Iris pigment epithelial cell (primary cell): ENCODE measurements at regions not wholly inside any gene's neighbourhood (a gene's known extent, or its start where the extent isn't known, plus 50 kb on each side); places are given as distances from the start of the nearest gene placed in this dataset.

Experiments used
- DNase-seq: peaks from one replicate; pipeline ENCODE4 v3.0.0-alpha.2; 2011; ENCODE audit warnings: low read depth

- DNase-seq, result no peak
These were observed 49.8 kb upstream of the AGPS start for GRCh38 chr2:177342736-177343135.
